Osteoblast (primary cell): ENCODE measurements at regions not wholly inside any gene's neighbourhood (a gene's known extent, or its start where the extent isn't known, plus 50 kb on each side); places are given as distances from the start of the nearest gene placed in this dataset.
A peak's percentile ranks its signal among the peaks of the same experiment; 100 is the strongest.

ENCODE experiments used
- DNase-seq: peaks from one replicate; pipeline ENCODE4 v3.0.0; 2011; ENCODE audit warnings: low spot score, mixed read lengths; ENCODE audit not compliant: insufficient read length; ENCODE audit errors: missing footprints
- H2AFZ ChIP-seq: 2 replicates; pipeline ENCODE4 v1.6.0; 2011; ENCODE audit warnings: mild to moderate bottlenecking, low read length
- H3K27ac ChIP-seq: 2 replicates; pipeline ENCODE4 v1.5.1; 2011; ENCODE audit warnings: mild to moderate bottlenecking, low read depth, low read length, moderate library complexity
- H3K27me3 ChIP-seq: 2 replicates; pipeline ENCODE4 v1.6.0; 2012; ENCODE audit warnings: mild to moderate bottlenecking, control low read depth, inconsistent platforms, low read length, moderate library complexity; ENCODE audit not compliant: insufficient read depth
- H3K36me3 ChIP-seq: 2 replicates; pipeline ENCODE4 v1.5.1; 2011; ENCODE audit warnings: mild to moderate bottlenecking, low read length, control low read depth, moderate library complexity; ENCODE audit not compliant: insufficient read depth
- H3K4me1 ChIP-seq: 2 replicates; pipeline ENCODE4 v1.5.1; 2011; ENCODE audit warnings: mild to moderate bottlenecking, low read length, control low read depth, moderate library complexity; ENCODE audit not compliant: insufficient read depth
- H3K4me2 ChIP-seq: 2 replicates; pipeline ENCODE4 v1.6.0; 2011; ENCODE audit warnings: mild to moderate bottlenecking, low read length; ENCODE audit not compliant: insufficient read depth
- H3K4me3 ChIP-seq: fragments of 200-600 bp; sonication (generic); 3 replicates; pipeline ENCODE4 v1.5.1; 2012; ENCODE audit warnings: mild to moderate bottlenecking, low read length, inconsistent platforms; ENCODE audit not compliant: insufficient read depth
- H3K79me2 ChIP-seq: 2 replicates; pipeline ENCODE4 v1.6.0; 2012; ENCODE audit warnings: mild to moderate bottlenecking, low read length, control low read depth, inconsistent platforms; ENCODE audit not compliant: insufficient read depth
- H3K9me3 ChIP-seq: 2 replicates; pipeline ENCODE4 v1.5.1; 2011; ENCODE audit warnings: low read depth, low read length, control low read depth
- H4K20me1 ChIP-seq: 2 replicates; pipeline ENCODE4 v1.6.0; 2012; ENCODE audit warnings: mild to moderate bottlenecking, low read length, control low read depth; ENCODE audit not compliant: insufficient read depth
- TF ChIP-seq, protein P1 (sequence below): IDR thresholded peaks from 2 replicates; pipeline ENCODE4 v1.5.1; 2011; ENCODE audit warnings: mild to moderate bottlenecking, low read depth, low read length, moderate library complexity; ENCODE audit errors: extremely low read depth

DNA sequence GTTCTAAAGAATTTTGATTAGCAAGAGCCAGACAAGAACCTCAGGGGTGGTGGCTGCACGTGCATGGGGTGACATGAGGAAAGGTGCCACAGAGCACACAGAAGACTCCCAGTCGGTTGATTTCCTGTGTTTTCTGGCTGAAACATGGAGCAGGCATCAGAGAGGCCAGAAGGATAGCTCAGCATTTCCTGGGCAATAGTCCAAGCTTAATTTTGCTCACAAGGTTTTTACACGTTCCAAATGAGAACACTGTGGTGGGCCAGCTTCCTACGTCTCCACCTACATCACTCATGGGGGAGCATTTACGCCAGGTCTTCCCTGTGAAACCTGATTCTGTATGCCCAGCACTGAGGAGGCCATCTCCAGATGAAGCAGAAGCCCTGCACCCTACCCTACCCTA is 212.5 kb upstream of the CLNK start:
- Histone ChIP-seq H3K4me2 (no peak overlapping the region), H3K27ac (no peak overlapping the region), H4K20me1 (no peaks in the 10 kb centered on the region), H3K79me2 (no peaks in the 10 kb centered on the region), H2AFZ (no peak overlapping the region), H3K4me1 (no peaks in the 10 kb centered on the region), H3K4me3 (no peak overlapping the region), H3K27me3 (no peaks in the 10 kb centered on the region), H3K9me3 (no peaks in the 10 kb centered on the region), H3K36me3 (no peaks in the 10 kb centered on the region)
- DNase-seq: no peak
- TF ChIP-seq, protein P1, sequence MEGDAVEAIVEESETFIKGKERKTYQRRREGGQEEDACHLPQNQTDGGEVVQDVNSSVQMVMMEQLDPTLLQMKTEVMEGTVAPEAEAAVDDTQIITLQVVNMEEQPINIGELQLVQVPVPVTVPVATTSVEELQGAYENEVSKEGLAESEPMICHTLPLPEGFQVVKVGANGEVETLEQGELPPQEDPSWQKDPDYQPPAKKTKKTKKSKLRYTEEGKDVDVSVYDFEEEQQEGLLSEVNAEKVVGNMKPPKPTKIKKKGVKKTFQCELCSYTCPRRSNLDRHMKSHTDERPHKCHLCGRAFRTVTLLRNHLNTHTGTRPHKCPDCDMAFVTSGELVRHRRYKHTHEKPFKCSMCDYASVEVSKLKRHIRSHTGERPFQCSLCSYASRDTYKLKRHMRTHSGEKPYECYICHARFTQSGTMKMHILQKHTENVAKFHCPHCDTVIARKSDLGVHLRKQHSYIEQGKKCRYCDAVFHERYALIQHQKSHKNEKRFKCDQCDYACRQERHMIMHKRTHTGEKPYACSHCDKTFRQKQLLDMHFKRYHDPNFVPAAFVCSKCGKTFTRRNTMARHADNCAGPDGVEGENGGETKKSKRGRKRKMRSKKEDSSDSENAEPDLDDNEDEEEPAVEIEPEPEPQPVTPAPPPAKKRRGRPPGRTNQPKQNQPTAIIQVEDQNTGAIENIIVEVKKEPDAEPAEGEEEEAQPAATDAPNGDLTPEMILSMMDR: no peak

DNA sequence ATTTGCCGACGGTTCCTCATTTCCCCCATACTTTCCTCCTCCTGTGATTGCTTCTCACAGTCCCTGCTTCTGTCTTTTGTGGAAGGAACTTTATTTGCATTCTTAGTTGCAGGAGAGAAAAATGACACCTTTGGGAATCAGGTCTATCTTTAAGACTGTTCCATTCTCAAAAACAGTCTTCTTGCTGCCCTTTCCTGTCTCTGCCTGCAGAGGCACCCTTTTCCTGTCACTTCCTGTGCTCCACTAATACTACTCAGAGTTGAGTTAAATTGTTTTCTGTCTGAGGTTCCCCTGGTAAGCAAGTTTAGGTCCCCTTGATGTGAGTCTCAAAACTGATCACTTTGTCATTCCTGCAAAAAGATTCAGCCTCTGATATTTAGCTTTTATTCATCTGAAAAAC is 208.8 kb upstream of the CLNK start:
- no peak for DNase-seq
- H3K27ac ChIP-seq: no peak overlapping the region
- no peaks in the 10 kb centered on the region for H3K27me3 ChIP-seq

DNA sequence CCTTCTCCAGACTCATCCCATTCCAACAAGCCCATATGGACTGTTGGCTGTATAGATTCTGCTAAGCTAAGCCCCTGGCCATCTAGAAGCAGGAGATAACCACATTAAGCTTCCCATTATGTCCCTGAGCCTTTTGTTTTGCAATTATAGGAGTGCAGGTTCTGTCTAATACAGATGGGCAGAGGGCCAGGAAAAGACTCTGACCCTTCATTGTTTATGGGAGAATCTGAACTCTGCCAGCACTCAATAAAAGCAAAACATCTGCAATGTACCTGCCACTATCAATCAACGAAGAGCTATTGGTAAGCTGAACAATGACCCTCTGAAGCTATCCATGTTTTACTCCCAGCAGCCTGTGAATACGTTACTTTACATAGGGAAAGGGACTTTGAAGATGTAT is 207.3 kb upstream of the CLNK start:
- no peak overlapping the region for H3K4me3 ChIP-seq
- no peaks in the 10 kb centered on the region for H3K9me3 ChIP-seq
- H3K79me2 ChIP-seq: no peaks in the 10 kb centered on the region
- no peak overlapping the region for H3K27ac ChIP-seq
- no peaks in the 10 kb centered on the region for H4K20me1 ChIP-seq
- TF ChIP-seq, protein P1: no peak
- no peak for DNase-seq
- no peaks in the 10 kb centered on the region for H3K4me1 ChIP-seq
- H3K4me2 ChIP-seq: no peak overlapping the region
- H2AFZ ChIP-seq: no peak overlapping the region
- no peaks in the 10 kb centered on the region for H3K27me3 ChIP-seq
- H3K36me3 ChIP-seq: no peaks in the 10 kb centered on the region

More for the DNA sequence above, 208.8 kb upstream of the CLNK start:
- H3K4me1 ChIP-seq: no peaks in the 10 kb centered on the region
- H3K9me3 ChIP-seq: no peaks in the 10 kb centered on the region
- H4K20me1 ChIP-seq: no peaks in the 10 kb centered on the region
- H3K4me3 ChIP-seq: no peak overlapping the region
- no peak overlapping the region for H3K4me2 ChIP-seq
- TF ChIP-seq, protein P1: peak; percentile 39
- H3K36me3 ChIP-seq: no peaks in the 10 kb centered on the region
- no peak overlapping the region for H2AFZ ChIP-seq
- H3K79me2 ChIP-seq: no peaks in the 10 kb centered on the region

DNA sequence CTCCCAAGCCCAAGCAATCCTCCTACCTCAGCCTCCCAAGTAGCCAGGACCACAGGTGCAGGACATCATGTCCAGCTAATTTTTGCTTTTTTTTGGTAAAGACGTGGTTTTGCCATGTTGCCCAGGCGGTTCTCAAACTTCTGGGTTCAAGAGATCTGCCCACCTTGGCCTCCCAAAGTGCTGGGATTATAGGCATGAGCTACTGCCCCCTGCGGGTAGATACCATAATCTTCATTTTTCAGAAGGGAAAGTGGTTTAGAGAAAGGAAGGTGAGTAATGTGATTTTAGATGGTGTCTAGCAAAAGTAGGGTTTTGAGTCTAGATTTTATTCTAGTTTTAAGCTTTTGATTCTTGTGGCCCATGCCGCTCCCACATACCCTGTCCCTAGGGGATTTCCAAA is 205.3 kb upstream of the CLNK start:
- no peak overlapping the region for H3K27ac ChIP-seq
- no peak overlapping the region for H2AFZ ChIP-seq
- H3K4me2 ChIP-seq: no peak overlapping the region
- TF ChIP-seq, protein P1: no peak
- H3K27me3 ChIP-seq: no peaks in the 10 kb centered on the region
- no peaks in the 10 kb centered on the region for H3K4me1 ChIP-seq
- H3K79me2 ChIP-seq: no peaks in the 10 kb centered on the region
- H3K4me3 ChIP-seq: no peak overlapping the region
- H3K36me3 ChIP-seq: no peaks in the 10 kb centered on the region
- no peaks in the 10 kb centered on the region for H3K9me3 ChIP-seq
- H4K20me1 ChIP-seq: no peaks in the 10 kb centered on the region
- no peak for DNase-seq
